ENCODE measurements at regions not wholly inside any gene's neighbourhood (a gene's known extent, or its start where the extent isn't known, plus 50 kb on each side); places are given as distances from the start of the nearest gene placed in this dataset.

- TF ChIP-seq, protein P1, sequence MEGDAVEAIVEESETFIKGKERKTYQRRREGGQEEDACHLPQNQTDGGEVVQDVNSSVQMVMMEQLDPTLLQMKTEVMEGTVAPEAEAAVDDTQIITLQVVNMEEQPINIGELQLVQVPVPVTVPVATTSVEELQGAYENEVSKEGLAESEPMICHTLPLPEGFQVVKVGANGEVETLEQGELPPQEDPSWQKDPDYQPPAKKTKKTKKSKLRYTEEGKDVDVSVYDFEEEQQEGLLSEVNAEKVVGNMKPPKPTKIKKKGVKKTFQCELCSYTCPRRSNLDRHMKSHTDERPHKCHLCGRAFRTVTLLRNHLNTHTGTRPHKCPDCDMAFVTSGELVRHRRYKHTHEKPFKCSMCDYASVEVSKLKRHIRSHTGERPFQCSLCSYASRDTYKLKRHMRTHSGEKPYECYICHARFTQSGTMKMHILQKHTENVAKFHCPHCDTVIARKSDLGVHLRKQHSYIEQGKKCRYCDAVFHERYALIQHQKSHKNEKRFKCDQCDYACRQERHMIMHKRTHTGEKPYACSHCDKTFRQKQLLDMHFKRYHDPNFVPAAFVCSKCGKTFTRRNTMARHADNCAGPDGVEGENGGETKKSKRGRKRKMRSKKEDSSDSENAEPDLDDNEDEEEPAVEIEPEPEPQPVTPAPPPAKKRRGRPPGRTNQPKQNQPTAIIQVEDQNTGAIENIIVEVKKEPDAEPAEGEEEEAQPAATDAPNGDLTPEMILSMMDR (IDR thresholded peaks at IDR 0.05 in 4 of 5, conservative IDR thresholded peaks at IDR 0.05 in 1 of 5), result no peak
- TF ChIP-seq POLR2A (IDR thresholded peaks at IDR 0.05), result no peak
Observed at GRCh38 chr1:5001466-5001865, 347.1 kb downstream of the AJAP1 start.

All from gastrocnemius medialis (tissue), 4 donors.